AML-193 (cell line): ENCODE measurements at regions not wholly inside any gene's neighbourhood (a gene's known extent, or its start where the extent isn't known, plus 50 kb on each side); places are given as distances from the start of the nearest gene placed in this dataset.
"Not testable (repeated sequence)": the region's sequence is repeated elsewhere in the genome, so short reads cannot be mapped to it uniquely, and the experiment has no call there.

Experiments
- DNase-seq, 2 experiments: peaks; one replicate each; lab custom pipeline; 2025; lab: John Stamatoyannopoulos, UW

GRCh38 chr7:86372262-86372661 lies 271.4 kb upstream of the GRM3 start:
- DNase-seq = no peak

GRCh38 chr7:86366946-86367345 lies 276.8 kb upstream of the GRM3 start:
- no peak for DNase-seq

DNA sequence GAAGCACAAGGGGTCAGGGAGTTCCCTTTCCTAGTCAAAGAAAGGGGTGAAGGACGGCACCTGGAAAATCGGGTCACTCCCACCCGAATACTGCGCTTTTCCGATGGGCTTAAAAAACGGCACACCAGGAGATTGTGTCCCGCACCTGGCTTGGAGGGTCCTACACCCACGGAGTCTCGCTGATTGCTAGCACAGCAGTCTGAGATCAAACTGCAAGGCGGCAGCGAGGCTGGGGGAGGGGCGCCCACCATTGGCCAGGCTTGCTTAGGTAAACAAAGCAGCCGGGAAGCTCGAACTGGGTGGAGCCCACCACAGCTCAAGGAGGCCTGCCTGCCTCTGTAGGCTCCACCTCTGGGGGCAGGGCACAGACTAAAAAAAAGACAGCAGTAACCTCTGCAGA lies 303.3 kb upstream of the GRM3 start:
- not testable (repeated sequence) for DNase-seq

GRCh38 chr7:86339051-86339450 lies 304.7 kb upstream of the GRM3 start:
- DNase-seq = no peak

DNA sequence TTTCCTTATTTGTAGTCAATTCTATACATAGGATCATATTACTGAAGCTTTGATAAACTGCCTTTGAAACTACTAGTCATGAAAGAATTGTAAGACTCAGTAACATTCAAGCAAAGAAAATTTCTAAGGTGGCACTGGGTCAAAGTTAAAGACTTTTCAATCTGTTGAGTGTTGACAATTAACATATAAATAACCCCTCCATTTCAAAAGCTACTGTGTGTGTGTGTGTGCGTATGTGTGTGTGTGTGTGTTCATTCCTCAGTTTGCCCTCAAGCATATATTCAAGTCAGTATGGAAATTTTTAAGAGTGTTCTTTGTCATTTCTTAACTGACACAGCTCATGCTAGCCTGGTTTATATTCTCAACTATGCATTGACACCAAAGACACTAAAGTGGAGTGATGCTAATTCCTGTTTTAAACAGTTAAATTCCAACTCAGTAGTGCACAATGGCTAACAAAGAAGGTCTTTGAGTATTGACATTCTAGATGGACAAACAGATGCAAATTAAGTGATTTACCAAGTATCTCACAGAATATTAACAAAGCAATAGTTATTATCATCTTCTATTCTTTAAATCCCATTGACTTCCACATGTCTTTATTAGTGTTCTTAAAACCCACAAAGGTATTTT lies 314.8 kb upstream of the GRM3 start:
- DNase-seq = no peak

DNA sequence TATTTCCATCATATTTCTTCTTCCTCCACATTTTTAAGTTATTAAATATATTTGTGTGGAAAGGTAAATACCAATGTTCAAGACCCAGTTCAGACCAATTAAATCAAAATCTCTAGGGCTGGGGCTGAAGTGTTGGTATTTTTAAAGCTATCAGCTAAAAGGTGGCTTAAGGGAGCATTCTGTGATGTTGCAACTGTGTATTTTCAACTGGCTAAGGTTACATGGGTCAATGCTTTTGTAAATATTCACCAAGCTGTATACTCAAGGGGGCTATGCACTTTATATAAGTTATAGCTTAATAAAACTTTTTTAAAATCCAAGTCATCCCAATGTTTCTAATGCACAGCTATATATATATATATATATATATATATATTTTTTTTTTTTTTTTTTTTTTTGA lies 316.9 kb upstream of the GRM3 start:
- no peak for DNase-seq

- no peak for DNase-seq
These were observed 322.8 kb upstream of the GRM3 start for GRCh38 chr7:86320889-86321288.

- no peak for DNase-seq
These were observed 323.4 kb upstream of the GRM3 start for GRCh38 chr7:86320341-86320740.

DNA sequence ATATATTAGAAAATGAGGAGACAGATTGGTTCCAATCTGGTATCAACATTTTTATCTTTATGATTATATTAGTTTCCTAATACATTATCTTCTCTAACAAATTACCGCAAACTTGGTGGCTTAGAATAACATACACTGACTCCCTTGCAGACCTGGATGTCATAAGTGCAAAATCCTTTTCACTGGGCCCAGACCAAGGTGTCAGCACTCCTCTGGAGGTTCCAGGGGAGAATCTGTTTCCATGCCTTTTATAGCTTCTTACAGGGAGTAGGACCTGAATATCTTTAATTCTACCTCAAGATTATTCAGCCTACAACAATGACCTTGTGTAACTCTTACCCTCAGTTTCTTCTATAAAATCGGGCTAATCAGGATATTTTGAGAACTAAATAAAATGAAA lies 329.9 kb upstream of the GRM3 start:
- no peak for DNase-seq

DNA sequence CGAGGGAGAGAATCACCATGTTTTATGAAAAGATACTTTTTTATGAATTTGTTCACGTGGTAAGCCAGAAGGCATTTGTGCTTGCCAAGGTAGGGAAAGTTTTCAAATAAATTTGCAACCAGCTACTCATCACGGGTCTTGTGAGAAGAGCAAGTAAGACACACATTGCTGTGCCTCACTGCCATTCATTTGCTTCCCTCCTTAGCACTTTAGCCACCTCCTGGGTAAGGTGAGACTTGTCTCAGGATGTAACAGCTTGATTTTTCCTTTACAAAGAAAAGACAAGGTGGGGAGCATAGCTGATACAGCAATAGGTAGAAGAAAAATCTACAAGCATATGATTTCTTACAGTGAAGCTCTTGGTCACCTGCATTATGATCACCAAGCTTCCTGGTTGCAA lies 342.4 kb upstream of the GRM3 start:
- DNase-seq = no peak

GRCh38 chr7:86295526-86295925 lies 348.2 kb upstream of the GRM3 start:
- DNase-seq = no peak

- DNase-seq = no peak
These were observed 361.6 kb upstream of the GRM3 start for GRCh38 chr7:86282014-86282682.

- DNase-seq = no peak
These were observed 363.6 kb upstream of the GRM3 start for GRCh38 chr7:86280150-86280549.

DNA sequence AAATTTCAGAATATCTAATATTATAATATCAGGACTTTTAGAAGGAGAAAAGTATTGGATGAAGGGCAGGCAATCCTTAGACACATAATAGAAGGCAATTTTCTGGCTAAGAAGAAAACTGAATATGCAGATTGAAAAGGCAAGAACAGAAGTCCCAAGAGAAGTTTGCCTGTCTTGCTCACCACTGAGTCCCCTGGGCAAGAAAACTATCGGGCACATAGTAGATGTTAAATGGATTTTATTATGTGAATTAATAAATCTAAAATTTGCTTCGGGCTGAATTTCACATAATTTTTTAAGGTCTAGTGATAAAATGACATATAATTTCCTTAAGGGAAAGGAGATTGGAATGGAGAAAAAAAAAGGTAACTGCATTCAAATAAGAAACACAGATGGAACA lies 380.9 kb upstream of the GRM3 start:
- no peak for DNase-seq

- no peak for DNase-seq
These were observed 385.8 kb upstream of the GRM3 start for GRCh38 chr7:86257894-86258293.

DNA sequence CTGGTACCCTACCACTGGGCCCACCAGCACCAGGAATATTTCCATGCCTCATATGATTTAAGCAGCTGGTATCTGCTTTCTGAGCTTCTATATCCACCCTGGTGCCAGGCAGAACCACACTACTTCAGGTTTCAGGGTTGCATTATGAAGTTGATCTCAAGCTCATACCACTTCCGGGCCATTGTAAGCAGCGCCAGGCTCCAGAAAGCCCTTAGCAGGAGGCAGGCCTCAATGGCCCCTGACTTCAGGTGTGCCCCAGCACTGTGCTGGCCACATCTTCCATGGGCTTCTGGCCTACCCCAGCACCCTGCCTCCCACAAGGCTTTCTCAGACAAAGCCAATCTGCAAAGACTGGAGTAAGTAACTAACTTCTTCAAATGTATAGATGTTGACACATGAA lies 391.3 kb upstream of the GRM3 start:
- no peak for DNase-seq

DNA sequence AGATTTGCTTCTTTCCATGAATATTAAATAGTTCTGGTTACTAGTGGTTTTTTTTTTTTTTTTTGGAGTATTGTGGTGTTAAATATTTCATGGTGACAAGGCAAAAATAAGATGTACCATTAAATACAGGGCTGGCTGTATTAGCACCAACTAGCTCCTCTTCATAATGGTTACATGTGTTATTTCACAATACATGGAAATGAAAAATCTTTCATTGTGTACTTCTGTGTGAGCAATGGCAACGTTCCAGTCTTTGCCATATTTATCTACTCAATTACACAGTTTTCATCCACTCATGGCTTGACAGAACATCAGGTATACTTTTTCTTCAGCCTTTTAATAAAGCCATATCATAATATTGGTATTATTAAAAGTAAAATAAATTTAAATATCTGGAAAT lies 394.7 kb upstream of the GRM3 start:
- no peak for DNase-seq

DNA sequence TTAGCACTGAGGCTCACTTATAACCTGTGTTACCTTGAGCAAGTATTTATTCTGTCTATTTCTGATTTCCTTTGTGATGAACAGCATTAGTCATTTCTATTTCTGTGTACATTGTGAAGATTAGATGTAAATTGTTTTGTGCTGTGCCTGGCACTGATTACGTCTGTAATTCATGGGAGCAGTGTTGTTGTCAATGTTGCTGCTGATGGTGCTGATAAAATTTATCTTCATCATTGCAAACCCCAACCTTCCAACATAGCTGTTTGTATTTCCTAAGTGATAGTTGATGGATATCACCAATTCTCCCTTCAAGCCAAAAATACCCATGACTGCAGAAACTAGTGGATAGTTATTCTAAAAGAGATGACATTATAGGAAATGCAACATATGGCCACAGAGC lies 400.5 kb upstream of the GRM3 start:
- DNase-seq = no peak

GRCh38 chr7:86226191-86226590 lies 417.5 kb upstream of the GRM3 start:
- DNase-seq = no peak

DNA sequence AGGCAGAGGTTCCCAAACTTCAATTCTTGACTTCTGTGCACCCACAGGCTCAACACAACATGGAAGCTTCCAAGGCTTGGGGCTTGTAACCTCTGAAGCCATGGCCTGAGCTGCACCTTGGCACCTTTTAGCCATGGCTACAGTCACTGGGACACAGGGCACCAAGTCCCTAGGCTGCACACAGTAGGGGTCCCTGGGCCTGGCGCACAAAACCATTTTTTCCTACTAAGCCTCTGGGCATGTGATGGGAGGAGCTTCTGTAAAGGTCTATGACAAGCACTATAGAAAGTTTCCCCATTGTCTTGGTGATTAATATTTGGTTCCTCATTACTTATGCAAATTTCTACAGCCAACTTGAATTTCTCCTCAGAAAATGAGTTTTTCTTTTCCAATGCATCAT lies 420.9 kb upstream of the GRM3 start:
- no peak for DNase-seq

DNA sequence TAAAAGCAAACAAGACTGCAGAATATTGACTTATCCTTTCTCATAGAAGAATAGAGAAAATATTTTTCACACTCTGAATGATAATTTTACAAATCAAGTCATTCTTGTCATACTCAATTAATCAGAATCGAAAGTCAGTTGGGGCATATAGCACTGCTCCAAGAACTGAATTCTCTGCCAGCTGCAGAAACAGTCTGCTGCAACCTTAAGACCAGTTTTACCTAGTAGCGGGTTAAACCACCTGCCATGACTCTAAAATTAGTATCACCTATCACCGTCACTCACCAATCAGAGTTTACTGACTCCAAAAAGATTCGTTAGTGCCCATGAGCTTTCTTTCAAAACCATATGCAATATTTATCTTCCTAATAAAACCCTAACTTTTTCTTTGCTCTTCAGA lies 429.0 kb upstream of the GRM3 start:
- no peak for DNase-seq

DNA sequence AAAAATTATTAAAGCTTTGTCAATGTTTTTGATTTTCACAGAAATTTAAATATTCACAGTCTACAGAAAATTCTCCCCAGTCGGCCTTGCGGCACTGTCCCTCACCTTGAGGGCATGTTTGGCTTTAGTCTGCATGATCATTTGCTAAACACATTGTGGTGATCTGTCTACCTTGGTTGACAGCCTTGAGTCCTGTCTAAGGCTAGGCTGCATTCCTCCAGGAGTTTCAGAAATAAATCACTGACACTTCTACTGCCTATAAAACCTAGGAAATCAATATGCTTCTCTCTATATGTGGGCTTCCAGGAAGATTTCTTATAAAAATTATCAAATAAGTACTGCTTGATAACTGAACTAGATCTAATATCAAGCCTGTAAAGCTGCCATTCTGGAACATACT lies 430.7 kb upstream of the GRM3 start:
- no peak for DNase-seq

GRCh38 chr7:86209036-86209435 lies 434.7 kb upstream of the GRM3 start:
- no peak for DNase-seq

- DNase-seq = no peak
These were observed 436.0 kb upstream of the GRM3 start for GRCh38 chr7:86207740-86208139.
